Stimulated activated CD4-positive, alpha-beta T cell treated with anti-CD3 and anti-CD28 coated beads, TNF-alpha, amount 100 ng/mL, for 48 hours (primary cell): ENCODE measurements at regions not wholly inside any gene's neighbourhood (a gene's known extent, or its start where the extent isn't known, plus 50 kb on each side); places are given as distances from the start of the nearest gene placed in this dataset.
A peak's percentile ranks its signal among the peaks of the same experiment; 100 is the strongest.

ENCODE experiments used
- DNase-seq, 3 donors: peaks; one replicate each; pipeline ENCODE4 v3.0.0-alpha.2; 2020; ENCODE audit warnings: low read depth in 3 of 3

GRCh38 chr1:10848109-10848684 is 51.8 kb upstream of the CASZ1 start:
- no peak for DNase-seq

GRCh38 chr1:10850026-10850425 is 53.6 kb upstream of the CASZ1 start:
- DNase-seq = no peak

- no peak for DNase-seq
Observed at GRCh38 chr1:10851024-10852013, 54.9 kb upstream of the CASZ1 start.

GRCh38 chr1:10852018-10852417 is 55.6 kb upstream of the CASZ1 start:
- no peak for DNase-seq

GRCh38 chr1:10852486-10852885 is 56.0 kb upstream of the CASZ1 start:
- no peak for DNase-seq

- DNase-seq = no peak
Observed at GRCh38 chr1:10852998-10853520, 56.6 kb upstream of the CASZ1 start.

- no peak for DNase-seq
Observed at GRCh38 chr1:10853701-10854100, 57.3 kb upstream of the CASZ1 start.

GRCh38 chr1:10854856-10855459 is 58.5 kb upstream of the CASZ1 start:
- DNase-seq = no peak

GRCh38 chr1:10856176-10856683 is 59.8 kb upstream of the CASZ1 start:
- no peak for DNase-seq

GRCh38 chr1:10856863-10857598 is 60.6 kb upstream of the CASZ1 start:
- no peak for DNase-seq

GRCh38 chr1:10857687-10858086 is 61.2 kb upstream of the CASZ1 start:
- no peak for DNase-seq

GRCh38 chr1:10860218-10860617 is 63.8 kb upstream of the CASZ1 start:
- no peak for DNase-seq

- no peak for DNase-seq
Observed at GRCh38 chr1:10860682-10861081, 64.2 kb upstream of the CASZ1 start.

- DNase-seq = no peak
Observed at GRCh38 chr1:10861822-10862221, 65.4 kb upstream of the CASZ1 start.

- no peak for DNase-seq
Observed at GRCh38 chr1:10862743-10863335, 66.4 kb upstream of the CASZ1 start.

- DNase-seq = no peak
Observed at GRCh38 chr1:10863886-10864285, 67.4 kb upstream of the CASZ1 start.

- no peak for DNase-seq
Observed at GRCh38 chr1:10864776-10865175, 68.3 kb upstream of the CASZ1 start.

GRCh38 chr1:10865518-10866320 is 69.3 kb upstream of the CASZ1 start:
- DNase-seq = no peak

GRCh38 chr1:10866321-10867093 is 70.1 kb upstream of the CASZ1 start:
- peak in 1 of 3 donors; percentile 26 for DNase-seq
